ENCODE measurements at regions not wholly inside any gene's neighbourhood (a gene's known extent, or its start where the extent isn't known, plus 50 kb on each side); places are given as distances from the start of the nearest gene placed in this dataset.

DNA sequence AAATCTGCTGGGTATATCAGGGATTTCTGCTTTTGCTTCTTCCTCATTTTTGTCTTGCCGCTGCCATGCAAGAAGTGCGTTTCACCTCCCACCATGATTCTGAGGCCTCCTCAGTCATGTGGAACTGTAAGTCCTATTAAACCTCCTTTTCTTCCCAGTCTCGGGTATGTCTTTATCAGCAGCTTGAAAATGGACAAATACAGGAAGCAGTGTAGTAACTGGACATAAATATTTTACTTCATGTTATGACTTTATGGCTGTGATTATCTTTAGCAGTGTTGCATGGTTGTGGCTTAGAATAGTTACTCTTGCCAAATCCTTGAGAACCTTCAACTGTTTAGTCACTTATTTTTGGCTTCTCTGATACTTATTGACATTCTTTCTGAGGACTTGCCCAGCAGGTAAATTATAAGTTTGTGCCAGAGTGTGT, 66.2 kb upstream of the DLX2 start:
- no peak overlapping the region for H3K4me2 ChIP-seq (ENCODE audit: low read length)
- no peaks in the 10 kb centered on the region for H3K9me2 ChIP-seq (replicated peaks; ENCODE audit: control insufficient read depth, low read length)
- H3K79me2 ChIP-seq (ENCODE audit: control insufficient read depth, low read length): no peaks in the 10 kb centered on the region
- no peaks in the 10 kb centered on the region for H3F3A ChIP-seq (ENCODE audit: control insufficient read depth, insufficient read depth)
- no peaks in the 10 kb centered on the region for H3K4me1 ChIP-seq (ENCODE audit: control insufficient read depth, low read length)
- TF ChIP-seq EZH2phosphoT487 (IDR thresholded peaks at IDR 0.05; ENCODE audit: borderline replicate concordance, low read length): no peak
- TF ChIP-seq, protein P1, sequence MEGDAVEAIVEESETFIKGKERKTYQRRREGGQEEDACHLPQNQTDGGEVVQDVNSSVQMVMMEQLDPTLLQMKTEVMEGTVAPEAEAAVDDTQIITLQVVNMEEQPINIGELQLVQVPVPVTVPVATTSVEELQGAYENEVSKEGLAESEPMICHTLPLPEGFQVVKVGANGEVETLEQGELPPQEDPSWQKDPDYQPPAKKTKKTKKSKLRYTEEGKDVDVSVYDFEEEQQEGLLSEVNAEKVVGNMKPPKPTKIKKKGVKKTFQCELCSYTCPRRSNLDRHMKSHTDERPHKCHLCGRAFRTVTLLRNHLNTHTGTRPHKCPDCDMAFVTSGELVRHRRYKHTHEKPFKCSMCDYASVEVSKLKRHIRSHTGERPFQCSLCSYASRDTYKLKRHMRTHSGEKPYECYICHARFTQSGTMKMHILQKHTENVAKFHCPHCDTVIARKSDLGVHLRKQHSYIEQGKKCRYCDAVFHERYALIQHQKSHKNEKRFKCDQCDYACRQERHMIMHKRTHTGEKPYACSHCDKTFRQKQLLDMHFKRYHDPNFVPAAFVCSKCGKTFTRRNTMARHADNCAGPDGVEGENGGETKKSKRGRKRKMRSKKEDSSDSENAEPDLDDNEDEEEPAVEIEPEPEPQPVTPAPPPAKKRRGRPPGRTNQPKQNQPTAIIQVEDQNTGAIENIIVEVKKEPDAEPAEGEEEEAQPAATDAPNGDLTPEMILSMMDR (IDR thresholded peaks at IDR 0.05; ENCODE audit: low read depth, low read length, poor library complexity, severe bottlenecking): no peak
- H3K4me3 ChIP-seq (ENCODE audit: low read length): no peak overlapping the region
- H3K36me3 ChIP-seq (ENCODE audit: control insufficient read depth, low read length): no peaks in the 10 kb centered on the region
- no peaks in the 10 kb centered on the region for H3K9me3 ChIP-seq (ENCODE audit: control insufficient read depth, insufficient read depth, low read length)
- H3K27me3 ChIP-seq (ENCODE audit: control insufficient read depth, low read length): peaks cover 3% of the 10 kb centered on the region
- no peak overlapping the region for H3K27ac ChIP-seq (ENCODE audit: low read depth, low read length)
- H4K20me1 ChIP-seq (ENCODE audit: control insufficient read depth, insufficient read depth, low read depth, low read length): no peaks in the 10 kb centered on the region

DNA sequence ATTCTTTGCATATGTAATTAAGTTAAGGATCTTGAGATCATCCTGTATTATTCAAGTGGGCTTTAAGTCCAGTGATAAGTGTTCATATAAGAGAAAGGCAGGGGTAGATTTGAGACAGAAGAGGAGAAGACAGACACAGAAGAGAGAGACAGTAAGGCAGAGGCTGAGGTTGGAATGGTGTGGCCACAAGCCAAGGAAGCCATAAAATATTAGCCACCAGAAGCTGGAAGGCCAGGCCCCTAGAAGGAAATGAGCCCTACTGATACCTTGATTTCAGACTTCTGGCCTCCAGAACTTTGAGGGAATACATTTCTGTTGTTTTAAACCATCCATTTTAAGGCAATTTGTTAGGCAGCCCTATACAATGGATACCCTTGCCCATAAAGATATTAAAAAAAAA, 66.9 kb upstream of the DLX2 start:
- H3K4me3 ChIP-seq (ENCODE audit: low read length): no peak overlapping the region
- no peaks in the 10 kb centered on the region for H3K79me2 ChIP-seq (ENCODE audit: control insufficient read depth, low read length)
- no peaks in the 10 kb centered on the region for H3K9me3 ChIP-seq (ENCODE audit: control insufficient read depth, insufficient read depth, low read length)
- no peaks in the 10 kb centered on the region for H3K9me2 ChIP-seq (replicated peaks; ENCODE audit: control insufficient read depth, low read length)
- peaks cover 3% of the 10 kb centered on the region for H3K27me3 ChIP-seq (ENCODE audit: control insufficient read depth, low read length)
- no peak overlapping the region for H3K27ac ChIP-seq (ENCODE audit: low read depth, low read length)
- no peaks in the 10 kb centered on the region for H3K36me3 ChIP-seq (ENCODE audit: control insufficient read depth, low read length)
- no peaks in the 10 kb centered on the region for H3F3A ChIP-seq (ENCODE audit: control insufficient read depth, insufficient read depth)
- no peaks in the 10 kb centered on the region for H3K4me1 ChIP-seq (ENCODE audit: control insufficient read depth, low read length)
- TF ChIP-seq, protein P1 (IDR thresholded peaks at IDR 0.05; ENCODE audit: low read depth, low read length, poor library complexity, severe bottlenecking): no peak
- no peak for TF ChIP-seq EZH2phosphoT487 (IDR thresholded peaks at IDR 0.05; ENCODE audit: borderline replicate concordance, low read length)
- no peak overlapping the region for H3K4me2 ChIP-seq (ENCODE audit: low read length)
- H4K20me1 ChIP-seq (ENCODE audit: control insufficient read depth, insufficient read depth, low read depth, low read length): no peaks in the 10 kb centered on the region

DNA sequence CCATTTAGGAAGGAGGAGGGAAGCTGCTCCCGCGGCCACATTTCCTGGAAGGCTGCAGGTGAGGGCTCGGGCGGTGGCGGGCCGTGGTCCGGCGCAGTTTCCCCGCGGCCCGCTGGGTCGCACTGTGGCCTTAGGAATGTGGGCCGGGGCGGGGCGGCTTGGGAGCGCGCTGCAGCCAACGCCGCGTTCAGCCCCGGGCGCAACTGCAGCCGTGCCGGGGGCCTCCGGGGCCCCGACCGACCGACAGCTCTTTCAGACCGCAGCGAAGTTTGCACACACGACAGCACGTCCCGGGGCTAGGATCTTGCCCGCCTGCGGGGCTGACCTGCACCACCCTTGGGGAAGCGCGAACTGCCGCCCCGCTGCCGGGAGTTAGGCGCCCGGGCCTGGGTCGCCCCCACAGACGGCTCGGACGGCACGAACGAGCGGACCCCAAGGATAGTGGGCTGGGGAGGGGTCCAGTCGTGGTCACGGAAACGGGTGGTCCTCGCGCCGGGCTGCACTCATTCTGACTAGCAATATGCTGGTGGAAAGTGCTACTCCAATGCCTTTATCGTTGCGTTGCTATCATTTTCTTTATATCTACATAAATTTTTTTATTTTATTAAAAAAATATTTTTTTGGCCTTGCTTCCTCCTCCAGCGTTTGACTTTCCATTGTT, 69.9 kb upstream of the DLX2 start:
- Histone ChIP-seq H3K79me2 (ENCODE audit: control insufficient read depth, low read length) (no peaks in the 10 kb centered on the region), H3K4me3 (ENCODE audit: low read length) (no peak overlapping the region), H3K36me3 (ENCODE audit: control insufficient read depth, low read length) (no peaks in the 10 kb centered on the region), H3F3A (ENCODE audit: control insufficient read depth, insufficient read depth) (no peaks in the 10 kb centered on the region), H3K9me3 (ENCODE audit: control insufficient read depth, insufficient read depth, low read length) (no peaks in the 10 kb centered on the region), H3K27me3 (ENCODE audit: control insufficient read depth, low read length) (peaks cover 3% of the 10 kb centered on the region), H3K4me2 (ENCODE audit: low read length) (no peak overlapping the region), H4K20me1 (ENCODE audit: control insufficient read depth, insufficient read depth, low read depth, low read length) (no peaks in the 10 kb centered on the region), H3K9me2 (replicated peaks; ENCODE audit: control insufficient read depth, low read length) (no peaks in the 10 kb centered on the region), H3K4me1 (ENCODE audit: control insufficient read depth, low read length) (no peaks in the 10 kb centered on the region), H3K27ac (ENCODE audit: low read depth, low read length) (no peak overlapping the region)
- TF ChIP-seq EZH2phosphoT487 (IDR thresholded peaks at IDR 0.05; ENCODE audit: borderline replicate concordance, low read length): no peak
- TF ChIP-seq, protein P1 (IDR thresholded peaks at IDR 0.05; ENCODE audit: low read depth, low read length, poor library complexity, severe bottlenecking): no peak
